GM12891 (cell line): ENCODE measurements at regions not wholly inside any gene's neighbourhood (a gene's known extent, or its start where the extent isn't known, plus 50 kb on each side); places are given as distances from the start of the nearest gene placed in this dataset.

ENCODE experiments used
- POLR2A ChIP-seq: IDR thresholded peaks from 2 replicates; pipeline ENCODE4 v1.6.1; 2011; ENCODE audit warnings: low read depth, low read length, control low read depth
- POLR2AphosphoS5 ChIP-seq: IDR thresholded peaks from 2 replicates; pipeline ENCODE4 v1.6.1; 2011; ENCODE audit warnings: low read depth, low read length, control low read depth

DNA sequence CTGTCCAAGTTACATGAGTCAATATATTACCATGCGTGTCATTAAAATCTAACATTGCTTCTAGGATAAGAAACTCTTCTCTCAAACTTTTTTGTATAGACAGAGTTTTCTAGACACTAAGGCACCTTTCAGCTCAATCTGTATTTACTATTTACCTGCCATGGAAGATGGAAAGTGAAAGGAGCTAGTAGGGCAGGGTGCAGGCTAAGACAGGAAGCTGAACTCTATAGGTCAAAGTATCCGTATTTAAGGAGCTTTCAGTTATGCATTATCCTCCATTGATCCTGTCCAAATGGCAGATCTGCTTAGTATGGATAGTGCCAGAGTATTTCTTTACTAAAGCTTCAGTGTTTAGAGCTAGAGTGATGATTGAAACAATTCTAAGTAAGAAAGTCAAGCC is 612.8 kb downstream of the IPMK start:
- TF ChIP-seq POLR2AphosphoS5 (no peak), POLR2A (no peak)
